HG03045 (cell line): ENCODE measurements at regions not wholly inside any gene's neighbourhood (a gene's known extent, or its start where the extent isn't known, plus 50 kb on each side); places are given as distances from the start of the nearest gene placed in this dataset.

ENCODE experiments used
- ATAC-seq: cut with Tn5 transposase; IDR thresholded peaks from one replicate; pipeline ENCODE4 v1.9.1; 2021; ENCODE audit warnings: mild to moderate bottlenecking, moderate library complexity; ENCODE audit not compliant: unreplicated experiment

GRCh38 chr10:29765330-29765729, 130.6 kb upstream of the SVIL start:
- ATAC-seq, result no peak

GRCh38 chr10:29763396-29763795, 128.6 kb upstream of the SVIL start:
- no peak for ATAC-seq

- no peak for ATAC-seq
Observed at GRCh38 chr10:29761916-29762315, 127.1 kb upstream of the SVIL start.

- no peak for ATAC-seq
Observed at GRCh38 chr10:29760138-29760900, 125.5 kb upstream of the SVIL start.

- no peak for ATAC-seq
Observed at GRCh38 chr10:29757551-29758297, 123.0 kb upstream of the SVIL start.

- no peak for ATAC-seq
Observed at GRCh38 chr10:29756451-29756850, 121.7 kb upstream of the SVIL start.

- no peak for ATAC-seq
Observed at GRCh38 chr10:29753283-29753682, 118.5 kb upstream of the SVIL start.

- ATAC-seq, result no peak
Observed at GRCh38 chr10:29751684-29752083, 116.9 kb upstream of the SVIL start.

- ATAC-seq, result no peak
Observed at GRCh38 chr10:29751240-29751639, 116.5 kb upstream of the SVIL start.

GRCh38 chr10:29749150-29749549, 114.4 kb upstream of the SVIL start:
- no peak for ATAC-seq

- ATAC-seq, result no peak
Observed at GRCh38 chr10:29748109-29748650, 113.4 kb upstream of the SVIL start.

- ATAC-seq, result no peak
Observed at GRCh38 chr10:29746080-29746797, 111.5 kb upstream of the SVIL start.

GRCh38 chr10:29740981-29741545, 106.3 kb upstream of the SVIL start:
- ATAC-seq, result no peak

GRCh38 chr10:29738341-29738740, 103.6 kb upstream of the SVIL start:
- no peak for ATAC-seq

- ATAC-seq, result no peak
Observed at GRCh38 chr10:29737074-29737593, 102.4 kb upstream of the SVIL start.

- ATAC-seq, result no peak
Observed at GRCh38 chr10:29736366-29737073, 101.7 kb upstream of the SVIL start.

GRCh38 chr10:29735628-29736365, 101.0 kb upstream of the SVIL start:
- peak; percentile 72 for ATAC-seq

GRCh38 chr10:29734962-29735627, 100.3 kb upstream of the SVIL start:
- ATAC-seq, result peak; percentile 35

- no peak for ATAC-seq
Observed at GRCh38 chr10:29734640-29734961, 99.8 kb upstream of the SVIL start.
